ENCODE measurements at regions not wholly inside any gene's neighbourhood (a gene's known extent, or its start where the extent isn't known, plus 50 kb on each side); places are given as distances from the start of the nearest gene placed in this dataset.

GRCh38 chr12:90899456-90900182 lies 55.4 kb downstream of the CCER1 start:
- TF ChIP-seq, protein P1, sequence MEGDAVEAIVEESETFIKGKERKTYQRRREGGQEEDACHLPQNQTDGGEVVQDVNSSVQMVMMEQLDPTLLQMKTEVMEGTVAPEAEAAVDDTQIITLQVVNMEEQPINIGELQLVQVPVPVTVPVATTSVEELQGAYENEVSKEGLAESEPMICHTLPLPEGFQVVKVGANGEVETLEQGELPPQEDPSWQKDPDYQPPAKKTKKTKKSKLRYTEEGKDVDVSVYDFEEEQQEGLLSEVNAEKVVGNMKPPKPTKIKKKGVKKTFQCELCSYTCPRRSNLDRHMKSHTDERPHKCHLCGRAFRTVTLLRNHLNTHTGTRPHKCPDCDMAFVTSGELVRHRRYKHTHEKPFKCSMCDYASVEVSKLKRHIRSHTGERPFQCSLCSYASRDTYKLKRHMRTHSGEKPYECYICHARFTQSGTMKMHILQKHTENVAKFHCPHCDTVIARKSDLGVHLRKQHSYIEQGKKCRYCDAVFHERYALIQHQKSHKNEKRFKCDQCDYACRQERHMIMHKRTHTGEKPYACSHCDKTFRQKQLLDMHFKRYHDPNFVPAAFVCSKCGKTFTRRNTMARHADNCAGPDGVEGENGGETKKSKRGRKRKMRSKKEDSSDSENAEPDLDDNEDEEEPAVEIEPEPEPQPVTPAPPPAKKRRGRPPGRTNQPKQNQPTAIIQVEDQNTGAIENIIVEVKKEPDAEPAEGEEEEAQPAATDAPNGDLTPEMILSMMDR (IDR thresholded peaks at IDR 0.05), result no peak

DNA sequence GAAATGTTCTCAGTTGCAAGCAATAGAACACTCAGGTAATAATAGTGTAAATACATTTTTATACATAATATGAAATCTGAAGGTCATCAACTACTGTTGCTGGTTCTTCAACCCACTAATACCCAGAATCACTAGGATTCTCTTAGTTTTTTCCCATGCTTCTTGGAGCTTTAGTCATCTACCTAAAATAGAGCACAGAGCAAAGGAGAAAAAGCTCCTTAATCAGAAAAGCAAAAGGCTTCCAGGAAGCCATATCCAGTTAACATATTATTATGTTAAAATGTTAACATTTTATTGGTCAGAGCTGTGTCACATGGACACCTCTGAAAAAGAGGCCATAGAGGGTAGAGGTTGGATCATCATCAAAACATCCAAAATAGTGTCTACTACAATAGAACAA lies 57.0 kb downstream of the CCER1 start:
- TF ChIP-seq, protein P1 (IDR thresholded peaks at IDR 0.05), result no peak

DNA sequence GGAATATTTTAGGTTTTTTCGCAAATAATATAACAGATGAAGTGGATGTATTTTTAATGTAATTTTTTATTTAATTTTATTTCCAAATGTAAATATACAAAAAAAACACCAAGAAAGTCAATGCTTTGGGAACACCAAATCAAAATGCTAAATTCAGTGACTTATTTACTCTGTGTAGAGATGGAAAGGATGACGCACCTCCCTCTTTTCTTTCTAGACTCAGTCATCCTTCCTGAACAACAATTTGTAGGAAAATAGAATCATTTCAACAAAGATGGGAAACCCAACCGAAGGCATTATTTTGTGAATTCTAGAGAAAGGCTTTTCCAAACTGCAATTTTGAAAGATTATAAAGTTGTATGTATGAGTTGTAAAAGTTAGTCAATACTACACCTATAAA lies 57.7 kb downstream of the CCER1 start:
- TF ChIP-seq, protein P1 (IDR thresholded peaks at IDR 0.05), result no peak

GRCh38 chr12:90896821-90897220 lies 58.2 kb downstream of the CCER1 start:
- TF ChIP-seq, protein P1 (IDR thresholded peaks at IDR 0.05), result no peak

GRCh38 chr12:90896164-90896563 lies 58.8 kb downstream of the CCER1 start:
- TF ChIP-seq, protein P1 (IDR thresholded peaks at IDR 0.05), result no peak

- TF ChIP-seq, protein P1 (IDR thresholded peaks at IDR 0.05), result no peak
These were observed 66.7 kb downstream of the CCER1 start for GRCh38 chr12:90888316-90888715.

DNA sequence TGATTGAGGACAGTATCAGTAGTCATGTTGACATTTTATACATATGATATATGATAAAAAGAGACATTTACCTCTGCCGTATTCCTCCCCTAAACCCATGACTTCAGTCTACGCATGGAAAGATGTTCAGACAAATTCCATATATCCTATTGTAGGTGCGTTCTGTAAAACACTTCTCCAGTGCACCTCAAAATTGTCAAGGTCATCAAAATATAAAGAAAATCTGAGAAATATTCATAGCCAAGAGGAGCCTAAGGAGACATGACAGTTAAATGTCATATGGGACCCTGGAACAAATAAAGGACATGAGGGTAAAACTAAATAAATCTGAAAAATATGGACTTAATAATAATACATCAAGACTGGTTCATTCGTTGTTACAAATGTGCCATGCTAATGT lies 71.5 kb downstream of the CCER1 start:
- TF ChIP-seq, protein P1 (IDR thresholded peaks at IDR 0.05), result no peak

- TF ChIP-seq, protein P1 (IDR thresholded peaks at IDR 0.05), result no peak
These were observed 83.3 kb downstream of the CCER1 start for GRCh38 chr12:90871726-90872096.

Data from LNCAP (cell line).